ENCODE measurements at regions not wholly inside any gene's neighbourhood (a gene's known extent, or its start where the extent isn't known, plus 50 kb on each side); places are given as distances from the start of the nearest gene placed in this dataset.

DNA sequence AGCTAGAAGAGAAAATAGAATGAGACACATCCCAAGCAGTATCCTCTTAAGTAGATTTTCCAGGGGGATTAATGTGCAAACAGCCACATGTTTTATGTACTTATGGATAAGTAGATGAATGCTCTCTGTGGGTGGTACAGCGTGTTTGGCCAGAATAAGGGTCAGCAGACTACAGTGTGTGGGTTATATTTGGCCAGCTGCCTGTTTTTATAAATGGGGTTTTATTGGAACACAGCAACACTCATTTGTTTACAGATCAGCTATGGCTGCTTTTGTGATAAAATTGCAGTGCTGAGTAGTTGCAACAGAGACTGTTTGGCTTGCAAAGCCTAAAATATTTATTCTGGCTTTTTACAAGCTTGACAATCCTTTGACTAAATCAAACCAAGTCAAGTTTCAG is 780.2 kb upstream of the SEL1L start:
- ATAC-seq (no peak), DNase-seq (no peak)
- no peak overlapping the region for H3K27ac Mint-ChIP-seq
- Histone ChIP-seq H3K4me1 (ENCODE audit: control insufficient read depth, insufficient read depth, low read length) (no peaks in the 10 kb centered on the region), H3K36me3 (ENCODE audit: control insufficient read depth, insufficient read depth, low read length) (no peaks in the 10 kb centered on the region), H3K27me3 (ENCODE audit: control insufficient read depth, insufficient read depth, low read length) (no peaks in the 10 kb centered on the region), H3K4me3 (ENCODE audit: low read length) (no peak overlapping the region), H3K9me3 (ENCODE audit: control insufficient read depth, insufficient read depth, low read length) (no peaks in the 10 kb centered on the region), H3K27ac (ENCODE audit: low read length) (no peak overlapping the region)
- H3K9me3 Mint-ChIP-seq: peaks cover 13 to 15% of the 10 kb centered on the region in 2 donors
- 71% methylated on average over 1 of the region's 1 CpG for WGBS (ENCODE audit: insufficient coverage)
- intact Hi-C loops (cut with micrococcal nuclease): no loop called here
- TF ChIP-seq, protein P1, sequence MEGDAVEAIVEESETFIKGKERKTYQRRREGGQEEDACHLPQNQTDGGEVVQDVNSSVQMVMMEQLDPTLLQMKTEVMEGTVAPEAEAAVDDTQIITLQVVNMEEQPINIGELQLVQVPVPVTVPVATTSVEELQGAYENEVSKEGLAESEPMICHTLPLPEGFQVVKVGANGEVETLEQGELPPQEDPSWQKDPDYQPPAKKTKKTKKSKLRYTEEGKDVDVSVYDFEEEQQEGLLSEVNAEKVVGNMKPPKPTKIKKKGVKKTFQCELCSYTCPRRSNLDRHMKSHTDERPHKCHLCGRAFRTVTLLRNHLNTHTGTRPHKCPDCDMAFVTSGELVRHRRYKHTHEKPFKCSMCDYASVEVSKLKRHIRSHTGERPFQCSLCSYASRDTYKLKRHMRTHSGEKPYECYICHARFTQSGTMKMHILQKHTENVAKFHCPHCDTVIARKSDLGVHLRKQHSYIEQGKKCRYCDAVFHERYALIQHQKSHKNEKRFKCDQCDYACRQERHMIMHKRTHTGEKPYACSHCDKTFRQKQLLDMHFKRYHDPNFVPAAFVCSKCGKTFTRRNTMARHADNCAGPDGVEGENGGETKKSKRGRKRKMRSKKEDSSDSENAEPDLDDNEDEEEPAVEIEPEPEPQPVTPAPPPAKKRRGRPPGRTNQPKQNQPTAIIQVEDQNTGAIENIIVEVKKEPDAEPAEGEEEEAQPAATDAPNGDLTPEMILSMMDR (IDR thresholded peaks at IDR 0.05): no peak
- H3K4me3 Mint-ChIP-seq: no peak overlapping the region
- no peaks in the 10 kb centered on the region for H3K27me3 Mint-ChIP-seq (ENCODE audit: low read depth in 2 of 2)
- peaks cover 12% of the 10 kb centered on the region for H3K36me3 Mint-ChIP-seq
- H3K4me1 Mint-ChIP-seq: no peaks in the 10 kb centered on the region

DNA sequence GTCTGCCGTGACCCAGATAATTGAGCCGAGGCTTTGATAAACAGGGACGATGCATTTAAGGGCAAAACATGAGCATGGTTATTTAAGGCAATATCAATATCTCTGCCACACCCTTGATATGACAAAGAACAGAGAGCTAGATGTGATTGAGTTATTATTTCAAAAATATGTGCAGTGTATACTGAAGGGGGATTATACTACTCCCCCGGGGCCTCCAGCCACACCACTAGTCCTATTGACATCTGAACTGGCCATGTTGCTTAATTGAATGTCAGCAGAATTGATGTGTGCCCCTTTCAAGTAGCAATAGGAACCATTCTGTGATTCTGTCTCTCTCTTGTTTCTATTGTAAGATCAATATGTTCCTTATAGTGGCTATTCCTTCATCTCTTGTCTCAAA is 794.8 kb upstream of the SEL1L start:
- Mint-ChIP-seq H3K27me3 (ENCODE audit: low read depth in 2 of 2) (no peaks in the 10 kb centered on the region), H3K27ac (no peak overlapping the region), H3K36me3 (peaks cover 11% of the 10 kb centered on the region), H3K4me1 (no peaks in the 10 kb centered on the region), H3K9me3 (peaks cover 9% of the 10 kb centered on the region in 2 donors), H3K4me3 (no peak overlapping the region)
- Histone ChIP-seq H3K9me3 (ENCODE audit: control insufficient read depth, insufficient read depth, low read length) (peaks cover 8% of the 10 kb centered on the region), H3K36me3 (ENCODE audit: control insufficient read depth, insufficient read depth, low read length) (no peaks in the 10 kb centered on the region), H3K27ac (ENCODE audit: low read length) (no peak overlapping the region), H3K4me1 (ENCODE audit: control insufficient read depth, insufficient read depth, low read length) (no peaks in the 10 kb centered on the region), H3K27me3 (ENCODE audit: control insufficient read depth, insufficient read depth, low read length) (no peaks in the 10 kb centered on the region), H3K4me3 (ENCODE audit: low read length) (no peak overlapping the region)
- ATAC-seq (no peak), DNase-seq (no peak)
- intact Hi-C loops (cut with micrococcal nuclease): no loop called here
- WGBS (ENCODE audit: insufficient coverage): 86% methylated on average over 4 of the region's 4 CpGs
- TF ChIP-seq, protein P1 (IDR thresholded peaks at IDR 0.05): no peak

DNA sequence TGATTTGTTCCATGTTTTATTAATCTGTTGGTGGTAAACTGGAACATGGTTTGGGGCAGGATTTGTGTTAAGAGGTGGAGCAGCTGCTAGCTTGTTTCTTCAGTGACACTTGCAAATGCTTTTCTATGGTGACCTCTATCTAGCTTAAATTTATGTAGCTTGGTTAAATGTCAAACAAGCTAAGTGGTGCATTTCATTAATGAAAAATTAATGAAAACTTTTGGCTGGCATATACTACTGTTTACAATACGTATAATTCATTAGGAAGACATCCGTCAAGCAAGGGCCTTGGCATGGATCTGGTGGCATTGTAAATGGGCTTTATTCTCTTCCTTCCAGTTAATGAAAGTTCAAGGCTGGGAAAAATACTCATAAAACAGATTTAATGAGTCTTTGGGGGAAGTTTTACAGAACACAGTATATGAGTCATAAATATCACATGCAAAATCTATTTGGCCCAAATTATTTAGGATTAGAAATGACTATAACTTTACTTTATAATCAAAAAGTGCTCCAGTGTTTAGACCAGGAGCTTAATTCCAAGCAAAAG is 807.7 kb upstream of the SEL1L start:
- ATAC-seq (no peak), DNase-seq (no peak)
- H3K9me3 Mint-ChIP-seq: peaks cover 21 to 25% of the 10 kb centered on the region in 2 donors
- no peaks in the 10 kb centered on the region for H3K27me3 ChIP-seq (ENCODE audit: control insufficient read depth, insufficient read depth, low read length)
- H3K27ac Mint-ChIP-seq: no peak overlapping the region
- H3K36me3 Mint-ChIP-seq: no peaks in the 10 kb centered on the region
- WGBS (ENCODE audit: insufficient coverage): 89% methylated on average over 2 of the region's 2 CpGs
- intact Hi-C loops (cut with micrococcal nuclease): no loop called here
- H3K4me1 ChIP-seq (ENCODE audit: control insufficient read depth, insufficient read depth, low read length): no peaks in the 10 kb centered on the region
- no peak overlapping the region for H3K4me3 Mint-ChIP-seq
- no peaks in the 10 kb centered on the region for H3K36me3 ChIP-seq (ENCODE audit: control insufficient read depth, insufficient read depth, low read length)
- H3K4me1 Mint-ChIP-seq: no peaks in the 10 kb centered on the region
- H3K27ac ChIP-seq (ENCODE audit: low read length): no peak overlapping the region
- TF ChIP-seq, protein P1 (IDR thresholded peaks at IDR 0.05): no peak
- no peak overlapping the region for H3K4me3 ChIP-seq (ENCODE audit: low read length)
- no peaks in the 10 kb centered on the region for H3K27me3 Mint-ChIP-seq (ENCODE audit: low read depth in 2 of 2)
- H3K9me3 ChIP-seq (ENCODE audit: control insufficient read depth, insufficient read depth, low read length): peaks cover 7% of the 10 kb centered on the region

DNA sequence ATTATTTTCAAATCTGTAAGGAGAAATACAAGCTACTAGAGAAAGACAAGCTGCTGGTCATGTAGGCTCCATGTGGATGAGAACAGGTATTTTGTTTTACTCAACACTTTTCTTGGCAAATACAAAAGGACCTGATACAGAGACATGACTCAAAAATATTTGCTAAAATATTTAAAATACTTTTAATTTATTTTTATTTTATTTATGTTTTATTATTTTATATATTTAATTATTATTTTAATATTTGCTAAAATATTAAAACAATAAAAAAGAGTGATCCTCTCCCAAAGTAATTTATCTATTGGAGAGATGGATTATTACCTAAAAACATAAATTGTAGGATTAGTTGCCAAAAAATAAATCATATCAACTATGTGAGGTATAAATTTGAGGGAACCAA is 808.9 kb upstream of the SEL1L start:
- Histone ChIP-seq H3K4me3 (ENCODE audit: low read length) (no peak overlapping the region), H3K4me1 (ENCODE audit: control insufficient read depth, insufficient read depth, low read length) (no peaks in the 10 kb centered on the region), H3K36me3 (ENCODE audit: control insufficient read depth, insufficient read depth, low read length) (no peaks in the 10 kb centered on the region), H3K9me3 (ENCODE audit: control insufficient read depth, insufficient read depth, low read length) (peaks cover 8% of the 10 kb centered on the region), H3K27me3 (ENCODE audit: control insufficient read depth, insufficient read depth, low read length) (no peaks in the 10 kb centered on the region), H3K27ac (ENCODE audit: low read length) (no peak overlapping the region)
- H3K4me3 Mint-ChIP-seq: no peak overlapping the region
- H3K27ac Mint-ChIP-seq: no peak overlapping the region
- H3K9me3 Mint-ChIP-seq: peaks cover 19% of the 10 kb centered on the region in 2 donors
- no peak for ATAC-seq
- H3K4me1 Mint-ChIP-seq: no peaks in the 10 kb centered on the region
- no peak for DNase-seq
- intact Hi-C loops (cut with micrococcal nuclease): no loop called here
- no peaks in the 10 kb centered on the region for H3K36me3 Mint-ChIP-seq
- no peaks in the 10 kb centered on the region for H3K27me3 Mint-ChIP-seq (ENCODE audit: low read depth in 2 of 2)
- TF ChIP-seq, protein P1 (IDR thresholded peaks at IDR 0.05): no peak

Data from natural killer cell (primary cell).